ENCODE measurements at regions not wholly inside any gene's neighbourhood (a gene's known extent, or its start where the extent isn't known, plus 50 kb on each side); places are given as distances from the start of the nearest gene placed in this dataset.
"Not testable (repeated sequence)": the region's sequence is repeated elsewhere in the genome, so short reads cannot be mapped to it uniquely, and the experiment has no call there.

DNA sequence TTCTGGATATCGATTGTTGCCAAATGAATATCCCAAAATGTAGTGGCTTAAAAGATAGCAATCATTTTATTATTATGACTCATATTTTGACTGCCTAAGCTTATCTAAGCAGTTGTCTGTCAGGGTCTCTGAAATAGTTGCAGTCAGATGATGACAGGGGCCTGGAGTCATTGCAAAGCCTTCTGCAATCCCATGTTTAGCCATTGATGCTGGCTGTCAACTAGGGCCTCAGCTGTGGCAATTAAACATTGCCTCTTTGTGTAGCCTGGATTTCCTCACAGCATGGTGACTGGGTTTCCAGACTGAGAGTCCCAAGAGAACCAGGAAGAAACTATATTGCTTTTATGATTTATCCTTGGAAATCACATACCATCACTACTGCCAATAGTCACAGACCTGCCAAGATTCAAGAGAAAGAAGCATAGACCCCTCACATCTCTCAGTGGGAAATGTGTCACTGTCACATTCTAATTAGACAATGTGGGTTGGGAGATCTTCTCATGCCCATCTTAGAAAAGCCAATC is 227.3 kb upstream of the NOCT start:
- 88 to 93% methylated on average over 1 of the region's 1 CpG for WGBS, 2 donors

DNA sequence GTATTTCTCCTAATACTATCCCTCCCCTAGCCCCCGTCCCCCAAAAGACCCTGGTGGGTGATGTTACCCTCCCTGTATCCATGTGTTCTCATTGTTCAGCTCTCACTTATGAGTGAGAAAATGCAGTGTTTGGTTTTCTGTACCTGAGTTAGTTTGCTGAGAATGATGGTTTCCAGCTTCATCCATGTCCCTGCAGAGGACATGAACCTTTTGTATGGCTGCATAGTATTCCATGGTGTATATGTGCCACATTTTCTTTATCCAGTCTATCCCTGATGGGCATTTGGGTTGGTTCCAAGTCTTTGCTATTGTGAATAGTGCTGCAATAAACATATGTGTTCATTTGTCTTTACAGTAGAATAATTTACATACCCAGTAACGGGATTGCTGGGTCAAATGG is 235.8 kb upstream of the NOCT start:
- H3K4me3 ChIP-seq; H3K4me1 ChIP-seq (ENCODE audit: control insufficient read depth in 5 of 5, insufficient read depth in 5 of 5, low read length in 5 of 5); H3K9ac ChIP-seq (ENCODE audit: insufficient read depth in 1 of 2, low read length in 2 of 2); H3K27ac ChIP-seq (ENCODE audit: low read depth in 1 of 2, low read length in 1 of 2); DNase-seq; ATAC-seq (ENCODE audit: insufficient read depth, low FRiP score); H3K9me3 ChIP-seq (ENCODE audit: control insufficient read depth in 4 of 4, insufficient read depth in 3 of 4, low read length in 3 of 4); H3K27me3 ChIP-seq (ENCODE audit: control insufficient read depth in 3 of 3, insufficient read depth in 3 of 3, low read length in 2 of 3); H3K36me3 ChIP-seq (ENCODE audit: control insufficient read depth in 4 of 4, insufficient read depth in 4 of 4, low read length in 4 of 4): not testable (repeated sequence)
- 94 to 97% methylated on average over 2 of the region's 2 CpGs for WGBS, 2 donors

More for the DNA sequence above, 227.3 kb upstream of the NOCT start:
- H3K4me3 ChIP-seq, result no peak overlapping the region
- TF ChIP-seq, protein P1, sequence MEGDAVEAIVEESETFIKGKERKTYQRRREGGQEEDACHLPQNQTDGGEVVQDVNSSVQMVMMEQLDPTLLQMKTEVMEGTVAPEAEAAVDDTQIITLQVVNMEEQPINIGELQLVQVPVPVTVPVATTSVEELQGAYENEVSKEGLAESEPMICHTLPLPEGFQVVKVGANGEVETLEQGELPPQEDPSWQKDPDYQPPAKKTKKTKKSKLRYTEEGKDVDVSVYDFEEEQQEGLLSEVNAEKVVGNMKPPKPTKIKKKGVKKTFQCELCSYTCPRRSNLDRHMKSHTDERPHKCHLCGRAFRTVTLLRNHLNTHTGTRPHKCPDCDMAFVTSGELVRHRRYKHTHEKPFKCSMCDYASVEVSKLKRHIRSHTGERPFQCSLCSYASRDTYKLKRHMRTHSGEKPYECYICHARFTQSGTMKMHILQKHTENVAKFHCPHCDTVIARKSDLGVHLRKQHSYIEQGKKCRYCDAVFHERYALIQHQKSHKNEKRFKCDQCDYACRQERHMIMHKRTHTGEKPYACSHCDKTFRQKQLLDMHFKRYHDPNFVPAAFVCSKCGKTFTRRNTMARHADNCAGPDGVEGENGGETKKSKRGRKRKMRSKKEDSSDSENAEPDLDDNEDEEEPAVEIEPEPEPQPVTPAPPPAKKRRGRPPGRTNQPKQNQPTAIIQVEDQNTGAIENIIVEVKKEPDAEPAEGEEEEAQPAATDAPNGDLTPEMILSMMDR (IDR thresholded peaks at IDR 0.05; ENCODE audit: control extremely low read depth, extremely low read depth), result no peak
- no peak overlapping the region for H3K27ac ChIP-seq (ENCODE audit: low read depth in 1 of 2, low read length in 1 of 2)
- peaks cover 0 to 3% (median 0%) of the 10 kb centered on the region in 4 donors for H3K9me3 ChIP-seq (ENCODE audit: control insufficient read depth in 4 of 4, insufficient read depth in 3 of 4, low read length in 3 of 4)
- no peak overlapping the region for H3K9ac ChIP-seq (ENCODE audit: insufficient read depth in 1 of 2, low read length in 2 of 2)
- peaks cover 0 to 2% (median 0%) of the 10 kb centered on the region in 5 donors for H3K4me1 ChIP-seq (ENCODE audit: control insufficient read depth in 5 of 5, insufficient read depth in 5 of 5, low read length in 5 of 5)
- H3K27me3 ChIP-seq (ENCODE audit: control insufficient read depth in 3 of 3, insufficient read depth in 3 of 3, low read length in 2 of 3), result no peaks in the 10 kb centered on the region
- H3K36me3 ChIP-seq (ENCODE audit: control insufficient read depth in 4 of 4, insufficient read depth in 4 of 4, low read length in 4 of 4), result no peaks in the 10 kb centered on the region
- ATAC-seq (ENCODE audit: insufficient read depth, low FRiP score) (no peak), DNase-seq (no peak)

DNA sequence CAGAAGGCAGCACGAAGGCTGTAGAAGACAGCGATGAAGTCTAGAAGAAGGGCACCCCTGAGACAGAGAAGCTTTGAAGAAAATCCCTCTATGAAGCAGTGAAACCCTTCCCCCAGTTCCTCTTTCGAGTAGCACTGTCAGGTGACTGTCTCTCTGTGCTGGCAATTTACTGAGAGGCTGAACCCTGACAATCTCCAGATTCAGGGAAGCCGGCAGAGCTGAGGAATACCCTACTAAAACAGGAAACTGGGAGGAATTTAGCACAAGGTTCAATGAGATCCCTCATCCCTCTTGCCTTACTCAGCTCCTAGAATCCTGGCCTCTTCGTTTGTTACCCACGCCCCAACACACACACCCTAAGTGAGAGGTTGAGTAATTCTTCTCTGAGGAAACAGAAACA is 239.7 kb upstream of the NOCT start:
- Histone ChIP-seq H3K4me3 (no peak overlapping the region), H3K36me3 (ENCODE audit: control insufficient read depth in 4 of 4, insufficient read depth in 4 of 4, low read length in 4 of 4) (no peaks in the 10 kb centered on the region), H3K4me1 (ENCODE audit: control insufficient read depth in 5 of 5, insufficient read depth in 5 of 5, low read length in 5 of 5) (peaks cover 0 to 7% (median 0%) of the 10 kb centered on the region in 5 donors), H3K9ac (ENCODE audit: insufficient read depth in 1 of 2, low read length in 2 of 2) (no peak overlapping the region), H3K9me3 (ENCODE audit: control insufficient read depth in 4 of 4, insufficient read depth in 3 of 4, low read length in 3 of 4) (no peaks in the 10 kb centered on the region), H3K27me3 (ENCODE audit: control insufficient read depth in 3 of 3, insufficient read depth in 3 of 3, low read length in 2 of 3) (no peaks in the 10 kb centered on the region), H3K27ac (ENCODE audit: low read depth in 1 of 2, low read length in 1 of 2) (no peak overlapping the region)
- DNase-seq, result no peak
- TF ChIP-seq, protein P1 (IDR thresholded peaks at IDR 0.05; ENCODE audit: control extremely low read depth, extremely low read depth), result no peak
- no peak for ATAC-seq (ENCODE audit: insufficient read depth, low FRiP score)
- WGBS, 2 donors, result 37 to 55% methylated on average over 6 of the region's 6 CpGs

DNA sequence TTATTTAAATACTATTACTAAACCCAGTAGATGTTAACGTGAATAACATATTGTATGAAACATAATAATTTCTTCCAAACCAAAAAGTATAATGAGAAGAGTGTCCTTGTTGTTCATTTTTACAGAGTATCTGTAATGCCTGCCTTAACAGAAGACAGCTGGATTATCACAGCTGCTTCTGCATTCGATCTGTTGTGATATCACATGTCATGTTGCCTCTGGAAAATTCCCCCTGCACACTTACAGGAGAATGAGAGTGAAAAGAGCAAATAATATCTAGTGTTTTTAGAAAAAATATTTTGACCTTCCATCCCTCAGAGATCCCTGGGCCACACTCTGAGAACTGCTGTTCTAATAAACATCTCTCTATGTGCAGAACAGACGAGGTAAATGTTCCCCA is 240.1 kb upstream of the NOCT start:
- Histone ChIP-seq H3K4me3 (no peak overlapping the region), H3K9ac (ENCODE audit: insufficient read depth in 1 of 2, low read length in 2 of 2) (no peak overlapping the region), H3K27ac (ENCODE audit: low read depth in 1 of 2, low read length in 1 of 2) (no peak overlapping the region), H3K4me1 (ENCODE audit: control insufficient read depth in 5 of 5, insufficient read depth in 5 of 5, low read length in 5 of 5) (peaks cover 0 to 7% (median 0%) of the 10 kb centered on the region in 5 donors), H3K9me3 (ENCODE audit: control insufficient read depth in 4 of 4, insufficient read depth in 3 of 4, low read length in 3 of 4) (no peaks in the 10 kb centered on the region), H3K27me3 (ENCODE audit: control insufficient read depth in 3 of 3, insufficient read depth in 3 of 3, low read length in 2 of 3) (no peaks in the 10 kb centered on the region), H3K36me3 (ENCODE audit: control insufficient read depth in 4 of 4, insufficient read depth in 4 of 4, low read length in 4 of 4) (no peaks in the 10 kb centered on the region)
- TF ChIP-seq, protein P1 (IDR thresholded peaks at IDR 0.05; ENCODE audit: control extremely low read depth, extremely low read depth), result no peak
- 66 to 72% methylated on average over 3 of the region's 3 CpGs for WGBS, 2 donors
- peak in 1 of 3 donors; percentile 32 for DNase-seq
- ATAC-seq (ENCODE audit: insufficient read depth, low FRiP score), result no peak
